Osteoblast (primary cell): ENCODE measurements at regions not wholly inside any gene's neighbourhood (a gene's known extent, or its start where the extent isn't known, plus 50 kb on each side); places are given as distances from the start of the nearest gene placed in this dataset.

Experiments used
- DNase-seq: peaks from one replicate; pipeline ENCODE4 v3.0.0; 2011; ENCODE audit warnings: low spot score, mixed read lengths; ENCODE audit not compliant: insufficient read length; ENCODE audit errors: missing footprints
- H2AFZ ChIP-seq: 2 replicates; pipeline ENCODE4 v1.6.0; 2011; ENCODE audit warnings: mild to moderate bottlenecking, low read length
- H3K27ac ChIP-seq: 2 replicates; pipeline ENCODE4 v1.5.1; 2011; ENCODE audit warnings: mild to moderate bottlenecking, low read depth, low read length, moderate library complexity
- H3K27me3 ChIP-seq: 2 replicates; pipeline ENCODE4 v1.6.0; 2012; ENCODE audit warnings: mild to moderate bottlenecking, control low read depth, inconsistent platforms, low read length, moderate library complexity; ENCODE audit not compliant: insufficient read depth
- H3K36me3 ChIP-seq: 2 replicates; pipeline ENCODE4 v1.5.1; 2011; ENCODE audit warnings: mild to moderate bottlenecking, low read length, control low read depth, moderate library complexity; ENCODE audit not compliant: insufficient read depth
- H3K4me1 ChIP-seq: 2 replicates; pipeline ENCODE4 v1.5.1; 2011; ENCODE audit warnings: mild to moderate bottlenecking, low read length, control low read depth, moderate library complexity; ENCODE audit not compliant: insufficient read depth
- H3K4me2 ChIP-seq: 2 replicates; pipeline ENCODE4 v1.6.0; 2011; ENCODE audit warnings: mild to moderate bottlenecking, low read length; ENCODE audit not compliant: insufficient read depth
- H3K4me3 ChIP-seq: fragments of 200-600 bp; sonication (generic); 3 replicates; pipeline ENCODE4 v1.5.1; 2012; ENCODE audit warnings: mild to moderate bottlenecking, low read length, inconsistent platforms; ENCODE audit not compliant: insufficient read depth
- H3K79me2 ChIP-seq: 2 replicates; pipeline ENCODE4 v1.6.0; 2012; ENCODE audit warnings: mild to moderate bottlenecking, low read length, control low read depth, inconsistent platforms; ENCODE audit not compliant: insufficient read depth
- H3K9me3 ChIP-seq: 2 replicates; pipeline ENCODE4 v1.5.1; 2011; ENCODE audit warnings: low read depth, low read length, control low read depth
- H4K20me1 ChIP-seq: 2 replicates; pipeline ENCODE4 v1.6.0; 2012; ENCODE audit warnings: mild to moderate bottlenecking, low read length, control low read depth; ENCODE audit not compliant: insufficient read depth
- TF ChIP-seq, protein P1 (sequence below): IDR thresholded peaks from 2 replicates; pipeline ENCODE4 v1.5.1; 2011; ENCODE audit warnings: mild to moderate bottlenecking, low read depth, low read length, moderate library complexity; ENCODE audit errors: extremely low read depth

DNA sequence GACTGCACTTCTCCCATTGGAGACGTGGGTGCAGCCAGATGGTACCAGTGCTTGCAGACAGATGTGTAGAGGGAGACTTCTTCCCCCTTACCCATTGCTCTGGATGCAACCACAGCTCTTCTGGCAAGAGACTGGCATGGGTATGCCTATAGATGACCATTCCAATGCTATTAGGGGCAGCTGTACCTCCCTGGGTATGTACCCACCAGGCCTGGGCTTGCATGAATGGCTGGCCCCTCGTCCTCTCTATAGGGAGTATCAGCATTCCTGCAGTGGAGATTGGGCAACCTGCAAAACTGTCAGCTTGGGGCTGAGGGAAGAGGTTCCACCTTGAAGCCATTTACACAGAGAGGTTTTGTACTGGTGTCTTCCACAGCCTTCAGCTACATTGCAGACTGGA is 57.6 kb upstream of the FXR1 start:
- Histone ChIP-seq H3K4me2 (no peak overlapping the region), H3K27me3 (no peaks in the 10 kb centered on the region), H3K36me3 (no peaks in the 10 kb centered on the region), H4K20me1 (no peaks in the 10 kb centered on the region), H2AFZ (no peak overlapping the region), H3K9me3 (no peaks in the 10 kb centered on the region), H3K4me3 (no peak overlapping the region), H3K4me1 (no peaks in the 10 kb centered on the region), H3K27ac (no peak overlapping the region), H3K79me2 (no peaks in the 10 kb centered on the region)
- DNase-seq, result no peak
- TF ChIP-seq, protein P1, sequence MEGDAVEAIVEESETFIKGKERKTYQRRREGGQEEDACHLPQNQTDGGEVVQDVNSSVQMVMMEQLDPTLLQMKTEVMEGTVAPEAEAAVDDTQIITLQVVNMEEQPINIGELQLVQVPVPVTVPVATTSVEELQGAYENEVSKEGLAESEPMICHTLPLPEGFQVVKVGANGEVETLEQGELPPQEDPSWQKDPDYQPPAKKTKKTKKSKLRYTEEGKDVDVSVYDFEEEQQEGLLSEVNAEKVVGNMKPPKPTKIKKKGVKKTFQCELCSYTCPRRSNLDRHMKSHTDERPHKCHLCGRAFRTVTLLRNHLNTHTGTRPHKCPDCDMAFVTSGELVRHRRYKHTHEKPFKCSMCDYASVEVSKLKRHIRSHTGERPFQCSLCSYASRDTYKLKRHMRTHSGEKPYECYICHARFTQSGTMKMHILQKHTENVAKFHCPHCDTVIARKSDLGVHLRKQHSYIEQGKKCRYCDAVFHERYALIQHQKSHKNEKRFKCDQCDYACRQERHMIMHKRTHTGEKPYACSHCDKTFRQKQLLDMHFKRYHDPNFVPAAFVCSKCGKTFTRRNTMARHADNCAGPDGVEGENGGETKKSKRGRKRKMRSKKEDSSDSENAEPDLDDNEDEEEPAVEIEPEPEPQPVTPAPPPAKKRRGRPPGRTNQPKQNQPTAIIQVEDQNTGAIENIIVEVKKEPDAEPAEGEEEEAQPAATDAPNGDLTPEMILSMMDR, result no peak

DNA sequence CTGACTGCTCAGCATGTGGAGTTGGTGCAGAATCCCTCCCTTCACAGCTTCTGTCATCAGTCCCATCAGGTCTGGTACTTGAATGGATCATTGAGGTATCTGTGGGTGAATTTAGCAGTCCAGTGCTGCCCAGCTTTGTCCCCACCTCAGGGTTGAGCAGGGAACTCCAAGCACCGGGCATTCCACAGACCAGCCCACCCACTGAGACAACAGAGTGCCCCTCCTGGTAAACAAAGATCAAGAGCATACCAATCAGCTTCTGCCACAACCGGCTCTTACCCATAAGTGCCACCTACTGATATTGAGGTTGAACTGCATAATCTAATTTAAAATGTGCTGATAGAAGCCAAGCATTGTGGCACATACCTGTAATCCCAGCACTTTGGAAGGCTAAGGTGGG is 57.1 kb upstream of the FXR1 start:
- H3K27ac ChIP-seq, result no peak overlapping the region
- no peaks in the 10 kb centered on the region for H3K36me3 ChIP-seq
- no peaks in the 10 kb centered on the region for H3K27me3 ChIP-seq
- no peaks in the 10 kb centered on the region for H3K4me1 ChIP-seq
- TF ChIP-seq, protein P1, result no peak
- H3K9me3 ChIP-seq, result no peaks in the 10 kb centered on the region
- no peaks in the 10 kb centered on the region for H4K20me1 ChIP-seq
- no peak overlapping the region for H3K4me3 ChIP-seq
- H3K79me2 ChIP-seq, result no peaks in the 10 kb centered on the region
- H2AFZ ChIP-seq, result no peak overlapping the region
- H3K4me2 ChIP-seq, result no peak overlapping the region
- DNase-seq, result no peak

GRCh38 chr3:180855956-180856355 is 56.5 kb upstream of the FXR1 start:
- no peak overlapping the region for H3K4me2 ChIP-seq
- no peak overlapping the region for H2AFZ ChIP-seq
- no peaks in the 10 kb centered on the region for H3K36me3 ChIP-seq
- no peaks in the 10 kb centered on the region for H3K4me1 ChIP-seq
- DNase-seq, result no peak
- no peaks in the 10 kb centered on the region for H4K20me1 ChIP-seq
- no peak overlapping the region for H3K27ac ChIP-seq
- no peaks in the 10 kb centered on the region for H3K27me3 ChIP-seq
- H3K79me2 ChIP-seq, result no peaks in the 10 kb centered on the region
- H3K4me3 ChIP-seq, result no peak overlapping the region
- no peaks in the 10 kb centered on the region for H3K9me3 ChIP-seq
- TF ChIP-seq, protein P1, result no peak

DNA sequence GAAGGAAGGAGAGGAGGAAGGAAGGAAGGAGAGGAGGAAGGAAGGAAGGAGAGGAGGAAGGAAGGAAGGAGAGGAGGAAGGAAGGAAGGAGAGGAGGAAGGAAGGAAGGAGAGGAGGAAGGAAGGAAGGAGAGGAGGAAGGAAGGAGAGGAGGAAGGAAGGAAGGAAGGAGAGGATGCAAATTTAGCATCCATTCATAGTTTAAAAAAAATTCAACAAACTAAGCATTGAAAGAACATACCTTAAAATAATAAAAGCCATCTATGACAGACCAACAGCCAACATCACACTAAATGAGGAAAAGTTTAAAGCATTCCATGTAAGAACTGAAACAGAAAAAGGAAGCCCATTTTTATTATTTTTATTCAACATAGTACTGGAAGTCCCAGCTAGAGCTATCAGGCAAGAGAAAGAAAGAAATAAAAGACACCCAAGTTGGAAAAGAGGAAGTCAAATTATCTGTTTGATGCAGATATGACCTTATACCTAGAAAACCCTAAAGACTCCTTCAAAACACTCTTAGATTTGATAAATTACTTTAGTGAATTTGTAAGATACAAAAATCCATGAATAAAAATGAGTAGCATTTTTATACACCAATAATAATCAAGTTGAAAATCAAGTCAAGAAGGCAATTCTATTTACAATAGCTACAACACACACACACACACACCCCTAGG is 52.2 kb upstream of the FXR1 start:
- H3K27ac ChIP-seq, result no peak overlapping the region
- H4K20me1 ChIP-seq, result no peaks in the 10 kb centered on the region
- H3K27me3 ChIP-seq, result no peaks in the 10 kb centered on the region
- TF ChIP-seq, protein P1, result no peak
- no peaks in the 10 kb centered on the region for H3K36me3 ChIP-seq
- H2AFZ ChIP-seq, result no peak overlapping the region
- no peaks in the 10 kb centered on the region for H3K4me1 ChIP-seq
- H3K9me3 ChIP-seq, result no peaks in the 10 kb centered on the region
- no peak overlapping the region for H3K4me2 ChIP-seq
- DNase-seq, result no peak
- H3K4me3 ChIP-seq, result no peak overlapping the region
- no peaks in the 10 kb centered on the region for H3K79me2 ChIP-seq
